Fibroblast of lung (primary cell): ENCODE measurements at regions not wholly inside any gene's neighbourhood (a gene's known extent, or its start where the extent isn't known, plus 50 kb on each side); places are given as distances from the start of the nearest gene placed in this dataset.

ENCODE experiments used
- DNase-seq, 2 donors: peaks; one replicate each; pipeline versions ENCODE4 v3.0.0 to v3.0.0-alpha.2; 2010; ENCODE audit warnings: low read depth in 2 of 2
- H2AFZ ChIP-seq: 2 replicates; pipeline ENCODE4 v1.5.1; 2012; ENCODE audit warnings: low read length, control low read depth, inconsistent platforms
- H3K27ac ChIP-seq: 2 replicates; pipeline ENCODE4 v1.5.1; 2011; ENCODE audit warnings: low read length, control low read depth; ENCODE audit not compliant: insufficient read depth
- H3K27me3 ChIP-seq: 2 replicates; pipeline ENCODE4 v1.5.1; 2011; ENCODE audit warnings: mild to moderate bottlenecking, low read length; ENCODE audit not compliant: control insufficient read depth, insufficient read depth
- H3K36me3 ChIP-seq: 2 replicates; pipeline ENCODE4 v1.5.1; 2011; ENCODE audit warnings: low read length; ENCODE audit not compliant: control insufficient read depth, insufficient read depth
- H3K4me1 ChIP-seq: 2 replicates; pipeline ENCODE4 v1.5.1; 2011; ENCODE audit warnings: low read length; ENCODE audit not compliant: control insufficient read depth, insufficient read depth; ENCODE audit errors: extremely low read depth
- H3K4me2 ChIP-seq: 2 replicates; pipeline ENCODE4 v1.5.1; 2011; ENCODE audit warnings: low read length, control low read depth; ENCODE audit not compliant: insufficient read depth; ENCODE audit errors: extremely low read depth
- H3K4me3 ChIP-seq, 4 experiments: fragments of 200-600 bp in 1 of 4; sonication (generic) in 1 of 4; replicated peaks in 1 of 4; 2 replicates each; pipeline ENCODE4 v1.5.1; 2011 to 2016; ENCODE audit warnings: low read length in 4 of 4, low read depth in 3 of 4, mild to moderate bottlenecking in 3 of 4, control low read depth in 2 of 4, inconsistent platforms in 1 of 4, mixed read lengths in 1 of 4; ENCODE audit not compliant: insufficient read depth in 1 of 4; ENCODE audit errors: control extremely low read depth in 1 of 4
- H3K79me2 ChIP-seq: 2 replicates; pipeline ENCODE4 v1.5.1; 2012; ENCODE audit warnings: mild to moderate bottlenecking, low read length, inconsistent platforms; ENCODE audit not compliant: control insufficient read depth, insufficient read depth
- H3K9ac ChIP-seq: 2 replicates; pipeline ENCODE4 v1.5.1; 2011; ENCODE audit warnings: mild to moderate bottlenecking, low read length, control low read depth; ENCODE audit not compliant: insufficient read depth
- H3K9me3 ChIP-seq: 2 replicates; pipeline ENCODE4 v1.5.1; 2012; ENCODE audit warnings: low read depth, low read length; ENCODE audit not compliant: control insufficient read depth, insufficient read depth
- H4K20me1 ChIP-seq: 2 replicates; pipeline ENCODE4 v1.5.1; 2011; ENCODE audit warnings: low read length; ENCODE audit not compliant: control insufficient read depth, insufficient read depth; ENCODE audit errors: extremely low read depth
- EZH2 ChIP-seq: IDR thresholded peaks from 2 replicates; pipeline ENCODE4 v1.5.1; 2012; ENCODE audit warnings: low read length, control low read depth, mild to moderate bottlenecking; ENCODE audit errors: missing control alignments
- TF ChIP-seq, protein P1 (sequence below), 2 donors: IDR thresholded peaks in 1 of 2; conservative IDR thresholded peaks in 1 of 2; 1 replicate in 1 of 2; 2 replicates in 1 of 2; pipeline ENCODE4 v1.5.1; 2011 to 2012; ENCODE audit warnings: low read length in 2 of 2, control low read depth in 1 of 2, inconsistent platforms in 1 of 2, low read depth in 1 of 2, mild to moderate bottlenecking in 1 of 2

DNA sequence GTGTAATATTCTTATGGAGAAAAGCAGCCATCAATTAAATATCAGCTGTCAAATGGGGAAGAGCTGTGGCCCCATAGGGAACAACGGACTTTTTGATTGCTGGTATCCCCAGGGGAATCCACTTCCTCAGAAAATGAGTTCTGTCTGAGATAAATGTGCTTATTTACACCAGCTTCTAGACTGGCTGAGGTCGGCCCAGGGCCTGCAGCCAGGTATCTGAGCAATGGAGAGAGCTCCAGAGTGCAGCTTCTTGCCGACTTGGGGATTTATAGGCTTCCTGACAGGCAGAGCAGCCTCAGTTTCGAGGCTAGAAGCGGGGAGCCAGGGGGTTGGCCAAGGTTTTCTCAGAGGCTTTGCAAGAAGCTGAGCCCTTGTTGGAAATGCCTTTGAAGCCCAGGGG, 67.2 kb downstream of the MCFD2 start:
- peak overlapping the region; percentile 11 for H3K4me2 ChIP-seq
- H2AFZ ChIP-seq: no peak overlapping the region
- no peaks in the 10 kb centered on the region for H3K9me3 ChIP-seq
- no peaks in the 10 kb centered on the region for H3K27me3 ChIP-seq
- H4K20me1 ChIP-seq: no peaks in the 10 kb centered on the region
- peak overlapping the region; percentile 97 for H3K27ac ChIP-seq
- H3K4me1 ChIP-seq: peaks cover 43% of the 10 kb centered on the region
- no peak for TF ChIP-seq EZH2
- TF ChIP-seq, protein P1, sequence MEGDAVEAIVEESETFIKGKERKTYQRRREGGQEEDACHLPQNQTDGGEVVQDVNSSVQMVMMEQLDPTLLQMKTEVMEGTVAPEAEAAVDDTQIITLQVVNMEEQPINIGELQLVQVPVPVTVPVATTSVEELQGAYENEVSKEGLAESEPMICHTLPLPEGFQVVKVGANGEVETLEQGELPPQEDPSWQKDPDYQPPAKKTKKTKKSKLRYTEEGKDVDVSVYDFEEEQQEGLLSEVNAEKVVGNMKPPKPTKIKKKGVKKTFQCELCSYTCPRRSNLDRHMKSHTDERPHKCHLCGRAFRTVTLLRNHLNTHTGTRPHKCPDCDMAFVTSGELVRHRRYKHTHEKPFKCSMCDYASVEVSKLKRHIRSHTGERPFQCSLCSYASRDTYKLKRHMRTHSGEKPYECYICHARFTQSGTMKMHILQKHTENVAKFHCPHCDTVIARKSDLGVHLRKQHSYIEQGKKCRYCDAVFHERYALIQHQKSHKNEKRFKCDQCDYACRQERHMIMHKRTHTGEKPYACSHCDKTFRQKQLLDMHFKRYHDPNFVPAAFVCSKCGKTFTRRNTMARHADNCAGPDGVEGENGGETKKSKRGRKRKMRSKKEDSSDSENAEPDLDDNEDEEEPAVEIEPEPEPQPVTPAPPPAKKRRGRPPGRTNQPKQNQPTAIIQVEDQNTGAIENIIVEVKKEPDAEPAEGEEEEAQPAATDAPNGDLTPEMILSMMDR (conservative IDR thresholded peaks at IDR 0.05 in 1 of 2, IDR thresholded peaks at IDR 0.05 in 1 of 2; ENCODE audit: low read depth in 1 of 2, low read length in 2 of 2): no peak
- peak overlapping the region; percentile 38 for H3K9ac ChIP-seq
- no peaks in the 10 kb centered on the region for H3K36me3 ChIP-seq
- H3K79me2 ChIP-seq: peaks cover 2% of the 10 kb centered on the region
- H3K4me3 ChIP-seq: no peak overlapping the region
- DNase-seq: peak in 1 of 2 donors; percentile 62

DNA sequence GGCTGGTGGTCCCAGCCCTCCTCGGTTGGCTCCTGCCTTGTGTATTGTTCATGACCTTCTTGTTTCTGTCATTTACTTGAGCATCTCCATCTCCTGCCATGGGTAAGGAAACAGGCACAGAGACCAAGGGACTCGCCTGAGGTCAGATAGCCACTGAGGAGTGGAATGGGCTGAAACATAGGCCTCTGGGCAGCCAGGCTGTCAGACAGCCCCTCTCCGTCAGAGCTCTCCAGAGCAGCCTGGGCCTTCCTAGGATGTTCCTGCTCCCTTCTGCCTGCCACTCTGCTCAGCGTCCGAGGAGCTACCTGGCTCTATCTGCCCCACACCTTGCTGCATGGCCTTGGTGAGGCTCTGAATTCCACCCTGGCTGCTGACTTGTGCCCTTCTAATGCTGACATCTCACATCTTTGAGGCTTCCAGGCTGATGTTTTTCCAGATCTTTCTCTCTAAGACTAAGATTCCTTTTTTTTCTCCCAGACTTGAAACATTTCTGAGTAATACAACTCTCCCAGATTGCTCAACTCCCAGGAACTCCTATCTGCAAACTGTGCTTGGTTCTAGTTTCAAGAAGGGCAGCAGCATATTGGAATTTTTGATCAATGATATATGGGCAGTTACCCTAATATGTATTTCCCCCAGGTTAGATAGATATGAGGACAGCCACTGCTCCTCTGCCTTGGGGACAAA, 67.7 kb downstream of the MCFD2 start:
- Histone ChIP-seq H3K4me3 (no peak overlapping the region), H2AFZ (no peak overlapping the region), H3K27ac (peak overlapping the region; percentile 97)

DNA sequence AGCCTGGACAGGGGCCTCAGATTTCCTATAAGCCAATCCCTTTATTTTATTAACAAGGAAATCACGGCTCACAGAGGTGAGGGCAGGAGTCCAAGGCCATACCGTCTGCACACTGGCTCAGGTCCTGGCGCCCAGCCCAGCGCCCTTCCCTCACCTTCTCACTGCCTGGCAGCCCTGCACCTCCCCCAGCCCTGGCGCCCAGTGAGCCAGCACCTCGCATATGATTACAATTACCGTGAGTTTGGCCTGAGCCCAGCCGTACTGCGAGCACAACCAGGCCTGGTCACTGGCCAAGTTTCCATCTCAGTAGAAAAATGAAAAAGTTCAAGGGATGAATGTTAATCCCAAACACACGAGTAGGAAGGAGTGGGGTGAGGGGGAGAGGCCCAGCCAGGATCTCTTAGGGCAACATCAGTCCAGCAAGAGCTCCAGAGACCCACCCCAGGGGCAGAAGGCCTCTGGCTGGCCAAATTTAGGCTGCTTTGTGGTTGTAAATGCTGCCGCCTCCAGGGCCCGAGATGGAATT, 68.4 kb downstream of the MCFD2 start:
- H3K79me2 ChIP-seq: peaks cover 2% of the 10 kb centered on the region
- H3K27ac ChIP-seq: peak overlapping the region; percentile 97
- no peaks in the 10 kb centered on the region for H3K27me3 ChIP-seq
- H3K4me1 ChIP-seq: peaks cover 43% of the 10 kb centered on the region
- peak overlapping the region; percentile 69 for H3K9ac ChIP-seq
- H2AFZ ChIP-seq: no peak overlapping the region
- H3K9me3 ChIP-seq: no peaks in the 10 kb centered on the region
- H3K36me3 ChIP-seq: no peaks in the 10 kb centered on the region
- TF ChIP-seq EZH2: no peak
- TF ChIP-seq, protein P1 (conservative IDR thresholded peaks at IDR 0.05 in 1 of 2, IDR thresholded peaks at IDR 0.05 in 1 of 2; ENCODE audit: low read depth in 1 of 2, low read length in 2 of 2): no peak
- no peaks in the 10 kb centered on the region for H4K20me1 ChIP-seq
- H3K4me3 ChIP-seq: no peak overlapping the region
- peak; percentile 95 to 97 for DNase-seq
- peak overlapping the region; percentile 18 for H3K4me2 ChIP-seq

More for the DNA sequence above, 67.7 kb downstream of the MCFD2 start:
- H3K9ac ChIP-seq: peak overlapping the region; percentile 69
- H3K9me3 ChIP-seq: no peaks in the 10 kb centered on the region
- H3K36me3 ChIP-seq: no peaks in the 10 kb centered on the region
- peaks cover 2% of the 10 kb centered on the region for H3K79me2 ChIP-seq
- H3K27me3 ChIP-seq: no peaks in the 10 kb centered on the region
- TF ChIP-seq, protein P1 (conservative IDR thresholded peaks at IDR 0.05 in 1 of 2, IDR thresholded peaks at IDR 0.05 in 1 of 2; ENCODE audit: low read depth in 1 of 2, low read length in 2 of 2): no peak
- no peak for TF ChIP-seq EZH2
- peak overlapping the region; percentile 18 for H3K4me2 ChIP-seq
- DNase-seq: peak; percentile 83 to 90
- H4K20me1 ChIP-seq: no peaks in the 10 kb centered on the region
- H3K4me1 ChIP-seq: peaks cover 43% of the 10 kb centered on the region
